GM23338 (cell line): ENCODE measurements at regions not wholly inside any gene's neighbourhood (a gene's known extent, or its start where the extent isn't known, plus 50 kb on each side); places are given as distances from the start of the nearest gene placed in this dataset.

Experiments used
- EZH2 ChIP-seq: fragments of 200-600 bp; sonication (generic); IDR thresholded peaks from one replicate; pipeline ENCODE4 v1.8.0; 2017; ENCODE audit warnings: antibody characterized with exemption, mild to moderate bottlenecking, low read depth; ENCODE audit not compliant: unreplicated experiment
- POLR2AphosphoS5 ChIP-seq: IDR thresholded peaks from 2 replicates; pipeline ENCODE4 v1.6.1; 2016; ENCODE audit warnings: antibody characterized with exemption, low read depth
- TF ChIP-seq, protein P1 (sequence below), 2 experiments: fragments of 200-600 bp in 1 of 2; sonication (generic) in 1 of 2; conservative IDR thresholded peaks; 2 replicates each; pipeline versions ENCODE4 v1.5.1 to v1.6.1; 2016 to 2017; ENCODE audit warnings: antibody characterized with exemption in 2 of 2, low read depth in 2 of 2, mild to moderate bottlenecking in 2 of 2, moderate library complexity in 1 of 2
- TF ChIP-seq, protein P2 (sequence below): IDR thresholded peaks from 2 replicates; pipeline ENCODE4 v1.6.1; 2016; ENCODE audit warnings: antibody characterized with exemption

- TF ChIP-seq POLR2AphosphoS5 (no peak), EZH2 (no peak)
- TF ChIP-seq, protein P1, sequence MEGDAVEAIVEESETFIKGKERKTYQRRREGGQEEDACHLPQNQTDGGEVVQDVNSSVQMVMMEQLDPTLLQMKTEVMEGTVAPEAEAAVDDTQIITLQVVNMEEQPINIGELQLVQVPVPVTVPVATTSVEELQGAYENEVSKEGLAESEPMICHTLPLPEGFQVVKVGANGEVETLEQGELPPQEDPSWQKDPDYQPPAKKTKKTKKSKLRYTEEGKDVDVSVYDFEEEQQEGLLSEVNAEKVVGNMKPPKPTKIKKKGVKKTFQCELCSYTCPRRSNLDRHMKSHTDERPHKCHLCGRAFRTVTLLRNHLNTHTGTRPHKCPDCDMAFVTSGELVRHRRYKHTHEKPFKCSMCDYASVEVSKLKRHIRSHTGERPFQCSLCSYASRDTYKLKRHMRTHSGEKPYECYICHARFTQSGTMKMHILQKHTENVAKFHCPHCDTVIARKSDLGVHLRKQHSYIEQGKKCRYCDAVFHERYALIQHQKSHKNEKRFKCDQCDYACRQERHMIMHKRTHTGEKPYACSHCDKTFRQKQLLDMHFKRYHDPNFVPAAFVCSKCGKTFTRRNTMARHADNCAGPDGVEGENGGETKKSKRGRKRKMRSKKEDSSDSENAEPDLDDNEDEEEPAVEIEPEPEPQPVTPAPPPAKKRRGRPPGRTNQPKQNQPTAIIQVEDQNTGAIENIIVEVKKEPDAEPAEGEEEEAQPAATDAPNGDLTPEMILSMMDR (conservative IDR thresholded peaks at IDR 0.05; ENCODE audit: low read depth in 2 of 2), result no peak
- TF ChIP-seq, protein P2, sequence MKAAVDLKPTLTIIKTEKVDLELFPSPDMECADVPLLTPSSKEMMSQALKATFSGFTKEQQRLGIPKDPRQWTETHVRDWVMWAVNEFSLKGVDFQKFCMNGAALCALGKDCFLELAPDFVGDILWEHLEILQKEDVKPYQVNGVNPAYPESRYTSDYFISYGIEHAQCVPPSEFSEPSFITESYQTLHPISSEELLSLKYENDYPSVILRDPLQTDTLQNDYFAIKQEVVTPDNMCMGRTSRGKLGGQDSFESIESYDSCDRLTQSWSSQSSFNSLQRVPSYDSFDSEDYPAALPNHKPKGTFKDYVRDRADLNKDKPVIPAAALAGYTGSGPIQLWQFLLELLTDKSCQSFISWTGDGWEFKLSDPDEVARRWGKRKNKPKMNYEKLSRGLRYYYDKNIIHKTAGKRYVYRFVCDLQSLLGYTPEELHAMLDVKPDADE, result no peak
Observed at GRCh38 chr12:42737398-42737797, 147.9 kb upstream of the PRICKLE1 start.
